DND-41 (cell line): ENCODE measurements at regions not wholly inside any gene's neighbourhood (a gene's known extent, or its start where the extent isn't known, plus 50 kb on each side); places are given as distances from the start of the nearest gene placed in this dataset.

ENCODE experiments used
- CTCF ChIP-seq: IDR thresholded peaks from 2 replicates; pipeline ENCODE4 v1.5.1; 2012; ENCODE audit warnings: borderline replicate concordance, low read length, moderate library complexity, mild to moderate bottlenecking; ENCODE audit not compliant: poor library complexity, severe bottlenecking; ENCODE audit errors: extremely low read depth
- EZH2 ChIP-seq: IDR thresholded peaks from 3 replicates; pipeline ENCODE4 v1.6.1; 2012; ENCODE audit warnings: borderline replicate concordance, low read depth, mild to moderate bottlenecking, moderate library complexity, low read length, inconsistent platforms; ENCODE audit not compliant: severe bottlenecking

- no peak for TF ChIP-seq CTCF
- TF ChIP-seq EZH2 = no peak
Observed at GRCh38 chr15:98272625-98273024, 312.1 kb downstream of the ARRDC4 start.
